Caco-2 (cell line): ENCODE measurements at regions not wholly inside any gene's neighbourhood (a gene's known extent, or its start where the extent isn't known, plus 50 kb on each side); places are given as distances from the start of the nearest gene placed in this dataset.

ENCODE experiments used
- BruUV-seq: library from RNA; stranded (reverse); fragments of 400-500 nt; replicated peaks from 2 replicates; lab custom pipeline; 2021; lab: Mats Ljungman, UMichigan
- CTCF ChIA-PET: fragments of 300-600 bp; sonication (Branson Sonifier 250); formaldehyde crosslinking; loops from one replicate; lab custom pipeline; 2022; ENCODE audit warnings: antibody characterized with exemption; lab: Charles Lee
- POLR2A ChIA-PET: fragments of 300-600 bp; sonication (Branson Sonifier 250); formaldehyde crosslinking; loops from one replicate; lab custom pipeline; 2022; ENCODE audit warnings: antibody characterized with exemption; lab: Charles Lee
- DNase-seq, 2 experiments: peaks; one replicate each; pipeline versions ENCODE4 v3.0.0 to v3.0.0-alpha.2; 2020 to 2022
- H3K27me3 ChIP-seq: replicated peaks from 2 replicates; pipeline ENCODE4 v1.6.0; 2011; ENCODE audit warnings: low read length; ENCODE audit not compliant: control insufficient read depth, insufficient read depth
- H3K36me3 ChIP-seq: 2 replicates; pipeline ENCODE4 v1.5.1; 2011; ENCODE audit warnings: low read length; ENCODE audit not compliant: control insufficient read depth, insufficient read depth
- H3K4me1 ChIP-seq: fragments of 250-450 bp; sonication (Bioruptor Pico); 2 replicates; pipeline ENCODE4 v1.5.1; 2020; ENCODE audit warnings: mild to moderate bottlenecking
- H3K4me3 ChIP-seq: 2 replicates; pipeline ENCODE4 v1.5.1; 2011; ENCODE audit warnings: low read depth, mild to moderate bottlenecking, control low read depth, low read length
- H3K9me3 ChIP-seq: fragments of 250-450 bp; sonication (Bioruptor Pico); 2 replicates; pipeline ENCODE4 v1.5.1; 2020; ENCODE audit warnings: mild to moderate bottlenecking, moderate library complexity
- H3K27ac Mint-ChIP-seq: one replicate; pipeline ENCODE4 v1.8.0; 2022; ENCODE audit warnings: mixed read lengths; ENCODE audit not compliant: unreplicated experiment
- H3K27me3 Mint-ChIP-seq: one replicate; pipeline ENCODE4 v1.8.0; 2022; ENCODE audit warnings: mixed read lengths; ENCODE audit not compliant: insufficient read depth, unreplicated experiment
- H3K36me3 Mint-ChIP-seq: one replicate; pipeline ENCODE4 v1.8.0; 2022; ENCODE audit warnings: mild to moderate bottlenecking, mixed read lengths; ENCODE audit not compliant: insufficient read depth, unreplicated experiment
- H3K4me1 Mint-ChIP-seq: one replicate; pipeline ENCODE4 v1.8.0; 2022; ENCODE audit warnings: low read depth, mixed read lengths; ENCODE audit not compliant: unreplicated experiment
- H3K4me3 Mint-ChIP-seq: one replicate; pipeline ENCODE4 v1.8.0; 2022; ENCODE audit warnings: mild to moderate bottlenecking, moderate library complexity, mixed read lengths; ENCODE audit not compliant: unreplicated experiment
- H3K9me3 Mint-ChIP-seq: one replicate; pipeline ENCODE4 v1.8.0; 2022; ENCODE audit warnings: mixed read lengths; ENCODE audit not compliant: unreplicated experiment
- intact Hi-C: fragments of 100-400 bp; cut with micrococcal nuclease; formaldehyde crosslinking; loops from one replicate; pipeline ENCODE4 v1.10.0; 2022; ENCODE audit not compliant: unreplicated experiment
- TF ChIP-seq, protein P1 (sequence below), 2 experiments: fragments of 200-600 bp in 1 of 2; IDR thresholded peaks; 1 replicate in 1 of 2; 2 replicates in 1 of 2; pipeline versions ENCODE4 v1.5.1 to v1.8.0; 2011 to 2022; ENCODE audit warnings: antibody characterized with exemption in 1 of 2, control low read depth in 1 of 2, inconsistent platforms in 1 of 2, low read depth in 1 of 2, low read length in 1 of 2, mild to moderate bottlenecking in 1 of 2, moderate library complexity in 1 of 2; ENCODE audit not compliant: insufficient read depth in 1 of 2, severe bottlenecking in 1 of 2, unreplicated experiment in 1 of 2

DNA sequence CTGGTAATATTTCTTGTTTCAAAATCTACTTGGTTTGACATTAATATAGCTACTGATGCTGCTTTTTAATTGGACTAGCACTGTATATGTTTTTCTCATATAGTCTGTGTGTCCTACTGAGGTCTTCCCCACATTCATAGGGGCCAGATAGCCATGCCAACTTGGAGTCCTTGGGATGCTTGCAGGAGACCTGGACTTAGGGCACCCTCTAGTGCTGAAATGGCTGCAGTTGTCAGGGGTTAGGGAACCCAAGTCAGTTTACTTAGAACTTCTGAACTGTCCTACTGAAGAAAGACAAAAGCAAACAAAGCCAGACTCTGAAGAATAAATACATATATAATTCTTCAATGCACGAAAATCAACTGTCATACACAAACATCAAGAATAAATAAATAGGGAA, 279.9 kb upstream of the SYT1 start:
- Histone ChIP-seq H3K4me1 (no peaks in the 10 kb centered on the region), H3K4me3 (no peak overlapping the region), H3K9me3 (peaks cover 4% of the 10 kb centered on the region), H3K36me3 (no peaks in the 10 kb centered on the region), H3K27me3 (no peaks in the 10 kb centered on the region)
- DNase-seq: peak in 1 of 2 experiments; percentile 28
- CTCF ChIA-PET: interaction anchor here (0.6 kb wide), 1 partner anchor 114 kb away, joined by 3 read pairs; no protein-coding TSS in a partner anchor
- H3K36me3 Mint-ChIP-seq: no peaks in the 10 kb centered on the region
- no TSS peak for BruUV-seq
- TF ChIP-seq, protein P1, sequence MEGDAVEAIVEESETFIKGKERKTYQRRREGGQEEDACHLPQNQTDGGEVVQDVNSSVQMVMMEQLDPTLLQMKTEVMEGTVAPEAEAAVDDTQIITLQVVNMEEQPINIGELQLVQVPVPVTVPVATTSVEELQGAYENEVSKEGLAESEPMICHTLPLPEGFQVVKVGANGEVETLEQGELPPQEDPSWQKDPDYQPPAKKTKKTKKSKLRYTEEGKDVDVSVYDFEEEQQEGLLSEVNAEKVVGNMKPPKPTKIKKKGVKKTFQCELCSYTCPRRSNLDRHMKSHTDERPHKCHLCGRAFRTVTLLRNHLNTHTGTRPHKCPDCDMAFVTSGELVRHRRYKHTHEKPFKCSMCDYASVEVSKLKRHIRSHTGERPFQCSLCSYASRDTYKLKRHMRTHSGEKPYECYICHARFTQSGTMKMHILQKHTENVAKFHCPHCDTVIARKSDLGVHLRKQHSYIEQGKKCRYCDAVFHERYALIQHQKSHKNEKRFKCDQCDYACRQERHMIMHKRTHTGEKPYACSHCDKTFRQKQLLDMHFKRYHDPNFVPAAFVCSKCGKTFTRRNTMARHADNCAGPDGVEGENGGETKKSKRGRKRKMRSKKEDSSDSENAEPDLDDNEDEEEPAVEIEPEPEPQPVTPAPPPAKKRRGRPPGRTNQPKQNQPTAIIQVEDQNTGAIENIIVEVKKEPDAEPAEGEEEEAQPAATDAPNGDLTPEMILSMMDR (IDR thresholded peaks at IDR 0.05; ENCODE audit: insufficient read depth in 1 of 2, low read depth in 1 of 2, low read length in 1 of 2, severe bottlenecking in 1 of 2, unreplicated experiment in 1 of 2): peak; percentile 24
- no peak overlapping the region for H3K27ac Mint-ChIP-seq
- H3K4me3 Mint-ChIP-seq: no peak overlapping the region
- POLR2A ChIA-PET: no interaction called here
- H3K9me3 Mint-ChIP-seq: peaks cover 22% of the 10 kb centered on the region
- H3K27me3 Mint-ChIP-seq: no peaks in the 10 kb centered on the region
- no peaks in the 10 kb centered on the region for H3K4me1 Mint-ChIP-seq
- intact Hi-C loops: loop anchor here (1.0 kb wide), 2 partner anchors 114 to 403 kb away; no protein-coding TSS in a partner anchor

DNA sequence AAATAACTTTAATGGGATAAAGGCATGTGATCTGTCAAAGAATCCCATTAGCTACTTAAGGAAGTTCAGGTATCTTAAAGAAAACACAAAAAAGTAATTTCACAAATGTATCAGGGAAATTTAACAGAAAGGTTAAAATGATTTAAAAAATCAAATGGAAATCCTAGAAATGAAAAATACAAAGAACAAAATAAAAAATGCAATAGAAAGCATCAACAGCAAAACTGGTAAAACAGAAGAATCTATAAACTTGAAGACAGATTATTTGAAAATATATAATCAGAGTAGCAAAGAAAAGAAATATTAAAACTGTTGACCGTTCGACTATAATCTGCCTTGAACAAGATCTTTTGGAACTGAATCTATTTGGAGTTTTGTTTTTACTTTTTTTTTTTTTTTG, 279.4 kb upstream of the SYT1 start:
- intact Hi-C loops: no loop called here
- H3K9me3 Mint-ChIP-seq: peaks cover 22% of the 10 kb centered on the region
- no peaks in the 10 kb centered on the region for H3K4me1 ChIP-seq
- H3K27me3 ChIP-seq: no peaks in the 10 kb centered on the region
- CTCF ChIA-PET: interaction anchor here (0.6 kb wide), 1 partner anchor 115 kb away, joined by 3 read pairs; no protein-coding TSS in a partner anchor
- H3K27ac Mint-ChIP-seq: no peak overlapping the region
- H3K4me3 ChIP-seq: no peak overlapping the region
- H3K9me3 ChIP-seq: peaks cover 4% of the 10 kb centered on the region
- no peaks in the 10 kb centered on the region for H3K36me3 ChIP-seq
- no peak for DNase-seq
- POLR2A ChIA-PET: no interaction called here
- no peaks in the 10 kb centered on the region for H3K4me1 Mint-ChIP-seq
- TF ChIP-seq, protein P1 (IDR thresholded peaks at IDR 0.05; ENCODE audit: insufficient read depth in 1 of 2, low read depth in 1 of 2, low read length in 1 of 2, severe bottlenecking in 1 of 2, unreplicated experiment in 1 of 2): no peak
- no peak overlapping the region for H3K4me3 Mint-ChIP-seq
- no peaks in the 10 kb centered on the region for H3K36me3 Mint-ChIP-seq
- BruUV-seq: no TSS peak
- H3K27me3 Mint-ChIP-seq: no peaks in the 10 kb centered on the region

DNA sequence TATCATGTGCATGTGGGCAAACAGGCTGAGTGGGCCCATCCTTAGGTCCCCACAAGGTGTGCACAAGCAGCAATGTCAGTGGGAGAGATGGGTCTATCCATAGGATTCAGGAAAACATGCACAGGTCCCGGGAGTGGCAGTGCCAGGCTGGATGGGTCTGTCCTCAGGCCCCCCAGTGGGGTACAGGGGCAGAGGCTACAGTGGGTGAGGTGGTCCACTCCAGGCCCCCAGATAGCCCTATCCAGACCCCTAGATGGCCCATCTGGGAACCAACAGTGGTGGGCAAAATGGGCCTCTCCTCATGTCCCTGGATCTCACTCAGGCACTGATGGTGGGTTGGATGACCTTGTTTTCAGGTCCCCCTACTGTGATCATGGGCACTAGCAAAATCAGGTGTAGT, 277.8 kb upstream of the SYT1 start:
- peaks cover 22% of the 10 kb centered on the region for H3K9me3 Mint-ChIP-seq
- H3K9me3 ChIP-seq: peaks cover 4% of the 10 kb centered on the region
- ChIA-PET CTCF (no interaction called here), POLR2A (no interaction called here)
- intact Hi-C loops: no loop called here
- H3K4me3 Mint-ChIP-seq: no peak overlapping the region
- no peaks in the 10 kb centered on the region for H3K27me3 Mint-ChIP-seq
- no peaks in the 10 kb centered on the region for H3K4me1 Mint-ChIP-seq
- no peak overlapping the region for H3K27ac Mint-ChIP-seq
- no peak overlapping the region for H3K4me3 ChIP-seq
- no peaks in the 10 kb centered on the region for H3K36me3 Mint-ChIP-seq
- H3K27me3 ChIP-seq: no peaks in the 10 kb centered on the region
- BruUV-seq: no TSS peak
- TF ChIP-seq, protein P1 (IDR thresholded peaks at IDR 0.05; ENCODE audit: insufficient read depth in 1 of 2, low read depth in 1 of 2, low read length in 1 of 2, severe bottlenecking in 1 of 2, unreplicated experiment in 1 of 2): no peak
- no peak for DNase-seq
- no peaks in the 10 kb centered on the region for H3K4me1 ChIP-seq
- H3K36me3 ChIP-seq: no peaks in the 10 kb centered on the region
